NCI-H1417 (cell line): ENCODE measurements at regions not wholly inside any gene's neighbourhood (a gene's known extent, or its start where the extent isn't known, plus 50 kb on each side); places are given as distances from the start of the nearest gene placed in this dataset.

Source experiments
- DNase-seq, 3 experiments: peaks; one replicate each; lab custom pipeline; 2025; lab: John Stamatoyannopoulos, UW

GRCh38 chr22:47257976-47258375 is 495.5 kb downstream of the TBC1D22A start:
- DNase-seq, result no peak

GRCh38 chr22:47257566-47257965 is 495.1 kb downstream of the TBC1D22A start:
- no peak for DNase-seq

- no peak for DNase-seq
Measured at GRCh38 chr22:47251911-47252310, 489.5 kb downstream of the TBC1D22A start.

GRCh38 chr22:47250995-47251765 is 488.7 kb downstream of the TBC1D22A start:
- no peak for DNase-seq

- DNase-seq, result no peak
Measured at GRCh38 chr22:47249370-47249928, 487.0 kb downstream of the TBC1D22A start.

GRCh38 chr22:47248925-47249324 is 486.5 kb downstream of the TBC1D22A start:
- no peak for DNase-seq

GRCh38 chr22:47247579-47248240 is 485.3 kb downstream of the TBC1D22A start:
- DNase-seq, result no peak

- no peak for DNase-seq
Measured at GRCh38 chr22:47245786-47246185, 483.3 kb downstream of the TBC1D22A start.

GRCh38 chr22:47245286-47245685 is 482.8 kb downstream of the TBC1D22A start:
- DNase-seq, result no peak

GRCh38 chr22:47240116-47240515 is 477.7 kb downstream of the TBC1D22A start:
- DNase-seq, result no peak

GRCh38 chr22:47239474-47239860 is 477.0 kb downstream of the TBC1D22A start:
- no peak for DNase-seq

GRCh38 chr22:47238690-47239473 is 476.4 kb downstream of the TBC1D22A start:
- no peak for DNase-seq

- no peak for DNase-seq
Measured at GRCh38 chr22:47237890-47238480, 475.5 kb downstream of the TBC1D22A start.

- no peak for DNase-seq
Measured at GRCh38 chr22:47236718-47237117, 474.3 kb downstream of the TBC1D22A start.

- DNase-seq, result no peak
Measured at GRCh38 chr22:47236161-47236560, 473.7 kb downstream of the TBC1D22A start.

- no peak for DNase-seq
Measured at GRCh38 chr22:47233316-47234243, 471.1 kb downstream of the TBC1D22A start.

GRCh38 chr22:47232753-47233152 is 470.3 kb downstream of the TBC1D22A start:
- DNase-seq, result no peak

- DNase-seq, result no peak
Measured at GRCh38 chr22:47232197-47232596, 469.7 kb downstream of the TBC1D22A start.

GRCh38 chr22:47231759-47232158 is 469.3 kb downstream of the TBC1D22A start:
- no peak for DNase-seq

GRCh38 chr22:47230741-47231140 is 468.3 kb downstream of the TBC1D22A start:
- DNase-seq, result no peak

- no peak for DNase-seq
Measured at GRCh38 chr22:47230251-47230650, 467.8 kb downstream of the TBC1D22A start.
